ENCODE measurements at regions not wholly inside any gene's neighbourhood (a gene's known extent, or its start where the extent isn't known, plus 50 kb on each side); places are given as distances from the start of the nearest gene placed in this dataset.
A peak's percentile ranks its signal among the peaks of the same experiment; 100 is the strongest.
"Not testable (repeated sequence)": the region's sequence is repeated elsewhere in the genome, so short reads cannot be mapped to it uniquely, and the experiment has no call there.

DNA sequence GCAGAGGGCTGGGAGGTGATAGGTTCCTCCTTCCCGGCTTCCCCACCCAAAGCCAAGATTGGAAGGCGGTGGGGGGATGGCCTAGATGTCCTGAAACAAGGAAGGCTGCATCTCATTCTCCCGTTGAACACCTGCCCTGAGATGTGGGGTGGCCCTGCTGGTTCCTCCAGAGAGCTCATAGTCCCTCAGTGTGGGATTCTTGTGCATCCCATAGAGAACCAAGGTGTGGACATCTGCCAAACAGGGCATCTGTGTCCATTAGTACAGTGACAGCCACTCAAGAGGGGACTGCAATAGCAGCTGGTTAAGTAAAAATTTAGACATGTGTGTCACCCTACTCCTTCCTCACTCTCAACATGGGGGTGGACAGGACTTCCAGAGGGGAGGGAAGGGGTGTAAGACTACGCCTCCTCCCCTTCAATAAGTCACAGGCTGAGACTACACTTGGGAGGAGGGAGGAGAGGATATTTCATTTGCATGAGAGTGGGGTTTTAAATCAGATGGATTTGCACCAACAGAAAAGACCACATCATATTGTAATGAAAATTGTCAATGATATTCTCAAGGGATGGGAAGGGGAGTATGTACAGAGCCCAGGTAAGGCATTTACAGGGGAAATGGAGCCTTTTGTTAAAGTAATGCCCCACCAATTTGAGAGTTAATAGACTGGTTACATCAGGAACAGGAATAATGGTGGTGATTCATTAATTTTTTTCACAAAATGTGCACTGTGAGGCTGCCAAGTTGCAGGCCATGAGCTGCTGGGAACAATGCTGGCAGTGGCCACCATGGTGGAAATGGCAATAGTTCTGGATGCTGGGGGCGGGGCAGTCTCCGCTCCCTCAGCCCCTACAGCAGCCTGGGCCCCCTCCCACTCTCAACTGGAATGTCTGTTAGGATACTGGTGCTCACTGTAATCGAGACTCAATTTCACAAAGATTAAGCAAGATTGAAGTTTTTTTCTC is 80.6 kb downstream of the TEX51 start:
- TF ChIP-seq, protein P1, sequence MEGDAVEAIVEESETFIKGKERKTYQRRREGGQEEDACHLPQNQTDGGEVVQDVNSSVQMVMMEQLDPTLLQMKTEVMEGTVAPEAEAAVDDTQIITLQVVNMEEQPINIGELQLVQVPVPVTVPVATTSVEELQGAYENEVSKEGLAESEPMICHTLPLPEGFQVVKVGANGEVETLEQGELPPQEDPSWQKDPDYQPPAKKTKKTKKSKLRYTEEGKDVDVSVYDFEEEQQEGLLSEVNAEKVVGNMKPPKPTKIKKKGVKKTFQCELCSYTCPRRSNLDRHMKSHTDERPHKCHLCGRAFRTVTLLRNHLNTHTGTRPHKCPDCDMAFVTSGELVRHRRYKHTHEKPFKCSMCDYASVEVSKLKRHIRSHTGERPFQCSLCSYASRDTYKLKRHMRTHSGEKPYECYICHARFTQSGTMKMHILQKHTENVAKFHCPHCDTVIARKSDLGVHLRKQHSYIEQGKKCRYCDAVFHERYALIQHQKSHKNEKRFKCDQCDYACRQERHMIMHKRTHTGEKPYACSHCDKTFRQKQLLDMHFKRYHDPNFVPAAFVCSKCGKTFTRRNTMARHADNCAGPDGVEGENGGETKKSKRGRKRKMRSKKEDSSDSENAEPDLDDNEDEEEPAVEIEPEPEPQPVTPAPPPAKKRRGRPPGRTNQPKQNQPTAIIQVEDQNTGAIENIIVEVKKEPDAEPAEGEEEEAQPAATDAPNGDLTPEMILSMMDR (IDR thresholded peaks at IDR 0.05; ENCODE audit: insufficient read depth, low read depth, low read length) = no peak
- no peak overlapping the region for H3K4me3 ChIP-seq (ENCODE audit: low read depth, low read length)
- DNase-seq (ENCODE audit: low read depth) = no peak

- TF ChIP-seq, protein P1 (IDR thresholded peaks at IDR 0.05; ENCODE audit: insufficient read depth, low read depth, low read length) = no peak
- DNase-seq (ENCODE audit: low read depth) = no peak
- no peak overlapping the region for H3K4me3 ChIP-seq (ENCODE audit: low read depth, low read length)
Measured at GRCh38 chr2:126981476-126981875, 82.8 kb downstream of the TEX51 start.

DNA sequence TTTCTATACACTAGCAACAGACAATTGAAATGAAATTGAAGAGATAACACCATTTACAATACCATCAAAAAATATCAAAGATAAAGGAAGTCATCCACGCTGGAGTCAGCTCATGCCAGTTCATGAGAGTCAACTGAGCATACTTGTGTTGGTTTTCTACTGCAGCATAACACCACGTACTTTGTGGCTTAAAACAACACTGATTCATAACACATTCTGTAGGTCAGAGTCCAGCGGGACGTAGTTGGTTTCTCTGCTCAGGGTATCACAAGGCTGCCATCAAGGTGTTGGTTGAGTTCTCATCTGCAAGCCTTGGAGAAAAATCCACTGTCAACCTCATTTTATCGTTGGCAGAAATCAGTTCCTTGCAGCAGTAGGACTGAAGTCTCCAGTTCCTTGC is 84.2 kb downstream of the TEX51 start:
- TF ChIP-seq, protein P1 (IDR thresholded peaks at IDR 0.05; ENCODE audit: insufficient read depth, low read depth, low read length) = no peak
- DNase-seq (ENCODE audit: low read depth) = no peak
- no peak overlapping the region for H3K4me3 ChIP-seq (ENCODE audit: low read depth, low read length)

DNA sequence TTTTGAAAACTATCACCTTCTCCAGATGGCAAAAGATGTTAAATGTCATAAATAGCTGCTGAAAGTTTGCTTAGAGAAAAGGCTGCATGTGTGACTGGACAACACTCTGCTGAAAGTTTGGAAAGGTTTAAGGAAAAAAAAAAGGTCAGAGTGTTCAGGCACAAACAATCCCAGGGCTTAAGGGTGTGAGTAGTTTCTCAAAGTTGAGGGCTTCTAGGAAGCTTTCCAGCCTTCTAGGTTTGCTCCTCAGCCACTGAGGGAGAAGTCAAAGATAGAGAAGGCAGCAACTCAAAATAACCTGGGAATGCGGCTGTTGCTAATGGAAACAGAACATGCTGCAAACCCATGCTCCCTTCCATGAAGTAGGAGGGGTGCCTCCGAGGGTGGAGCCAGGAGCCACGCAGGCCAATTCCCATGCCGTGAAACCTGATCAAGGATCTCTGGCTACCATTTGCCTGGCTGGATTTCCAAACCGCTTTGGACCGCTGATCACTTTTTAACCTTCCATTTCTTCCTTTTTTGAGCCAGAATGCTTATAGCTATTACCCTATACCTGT is 88.0 kb downstream of the TEX51 start:
- DNase-seq (ENCODE audit: low read depth) = peak; percentile 3
- no peak overlapping the region for H3K4me3 ChIP-seq (ENCODE audit: low read depth, low read length)
- TF ChIP-seq, protein P1 (IDR thresholded peaks at IDR 0.05; ENCODE audit: insufficient read depth, low read depth, low read length) = no peak

GRCh38 chr2:126988482-126988881 is 89.8 kb downstream of the TEX51 start:
- TF ChIP-seq, protein P1 (IDR thresholded peaks at IDR 0.05; ENCODE audit: insufficient read depth, low read depth, low read length) = no peak
- DNase-seq (ENCODE audit: low read depth) = no peak
- H3K4me3 ChIP-seq (ENCODE audit: low read depth, low read length) = no peak overlapping the region

DNA sequence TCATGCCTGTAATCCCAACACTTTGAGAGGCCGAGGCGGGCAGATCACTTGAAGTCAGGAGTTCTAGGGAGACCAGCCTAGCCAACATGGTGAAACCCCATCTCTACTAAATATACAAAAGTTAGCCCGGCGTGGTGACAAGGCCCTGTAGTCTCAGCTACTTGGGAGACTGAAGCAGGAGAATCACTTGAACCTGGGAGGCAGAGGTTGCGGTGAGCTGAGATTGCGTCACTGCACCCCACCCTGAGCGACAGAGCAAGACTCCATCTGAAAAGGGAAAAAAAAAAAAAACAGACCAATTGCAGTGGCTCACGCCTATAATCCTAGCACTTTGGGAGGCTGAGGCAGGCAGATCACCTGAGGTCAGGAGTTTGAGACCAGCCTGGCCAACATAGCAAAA is 90.4 kb downstream of the TEX51 start:
- not testable (repeated sequence) for DNase-seq (ENCODE audit: low read depth); H3K4me3 ChIP-seq (ENCODE audit: low read depth, low read length)

DNA sequence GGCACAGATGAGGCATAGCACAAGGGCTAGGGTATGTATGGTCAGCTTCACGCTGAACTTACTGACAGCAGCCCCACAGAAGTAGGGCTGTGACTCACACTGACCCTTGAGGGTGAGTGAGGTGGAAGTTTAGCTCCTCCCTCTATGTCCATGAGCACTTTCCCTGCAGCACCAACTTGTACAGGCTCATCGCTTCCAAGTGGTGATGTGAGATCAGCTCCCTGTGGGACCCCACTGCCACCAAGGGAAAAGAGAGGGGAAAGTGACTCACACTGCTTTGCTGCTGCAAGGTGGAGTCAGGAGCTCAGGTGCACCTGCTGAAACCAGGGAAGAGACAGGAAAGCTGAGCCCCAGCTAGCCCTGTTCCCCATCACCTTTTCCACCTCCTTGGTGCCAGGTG is 91.5 kb downstream of the TEX51 start:
- DNase-seq (ENCODE audit: low read depth) = no peak
- TF ChIP-seq, protein P1 (IDR thresholded peaks at IDR 0.05; ENCODE audit: insufficient read depth, low read depth, low read length) = no peak
- no peak overlapping the region for H3K4me3 ChIP-seq (ENCODE audit: low read depth, low read length)
